Smooth muscle cell (in vitro differentiated cells): ENCODE measurements at regions not wholly inside any gene's neighbourhood (a gene's known extent, or its start where the extent isn't known, plus 50 kb on each side); places are given as distances from the start of the nearest gene placed in this dataset.

Experiments used
- DNase-seq: peaks from one replicate; lab custom pipeline; 2025; ENCODE audit not compliant: unreplicated experiment; lab: John Stamatoyannopoulos, UW
- H2AFZ ChIP-seq: fragments of 200-600 bp; sonication (generic); 2 replicates; pipeline ENCODE4 v1.6.0; 2016; ENCODE audit warnings: antibody characterized with exemption, low read depth, mild to moderate bottlenecking
- H3F3A ChIP-seq: fragments of 200-600 bp; sonication (generic); 2 replicates; pipeline ENCODE4 v1.6.0; 2017; ENCODE audit warnings: antibody characterized with exemption, low read depth
- H3K27ac ChIP-seq: fragments of 200-600 bp; sonication (generic); 2 replicates; pipeline ENCODE4 v1.5.1; 2016; ENCODE audit warnings: low read depth, mild to moderate bottlenecking
- H3K27me3 ChIP-seq: fragments of 200-600 bp; sonication (generic); 2 replicates; pipeline ENCODE4 v1.6.1; 2016; ENCODE audit warnings: low read depth, mild to moderate bottlenecking
- H3K36me3 ChIP-seq: fragments of 200-600 bp; sonication (generic); 2 replicates; pipeline ENCODE4 v1.5.1; 2016; ENCODE audit warnings: low read depth
- H3K4me1 ChIP-seq: fragments of 200-600 bp; sonication (generic); 2 replicates; pipeline ENCODE4 v1.5.1; 2016; ENCODE audit warnings: low read depth
- H3K4me2 ChIP-seq: fragments of 200-600 bp; sonication (generic); 2 replicates; pipeline ENCODE4 v1.6.0; 2016; ENCODE audit warnings: mild to moderate bottlenecking
- H3K4me3 ChIP-seq: fragments of 200-600 bp; sonication (generic); 2 replicates; pipeline ENCODE4 v1.5.1; 2016; ENCODE audit warnings: mild to moderate bottlenecking
- H3K79me2 ChIP-seq: fragments of 200-600 bp; sonication (generic); 2 replicates; pipeline ENCODE4 v1.6.0; 2016; ENCODE audit warnings: low read depth, mild to moderate bottlenecking
- H3K9ac ChIP-seq: fragments of 200-600 bp; sonication (generic); 2 replicates; pipeline ENCODE4 v1.6.0; 2016; ENCODE audit warnings: low read depth
- H3K9me3 ChIP-seq: fragments of 200-600 bp; sonication (generic); replicated peaks from 2 replicates; pipeline ENCODE4 v1.5.1; 2016; ENCODE audit warnings: low read depth
- H4K20me1 ChIP-seq: fragments of 200-600 bp; sonication (generic); 2 replicates; pipeline ENCODE4 v1.6.0; 2016; ENCODE audit warnings: low read depth
- CTCF ChIP-seq: fragments of 200-600 bp; sonication (generic); IDR thresholded peaks from 2 replicates; pipeline ENCODE4 v1.5.1; 2017; ENCODE audit warnings: borderline replicate concordance, mild to moderate bottlenecking, antibody characterized with exemption; ENCODE audit not compliant: insufficient read depth, poor library complexity, severe bottlenecking
- whole genome bisulfite sequencing: methylation state at CpG from one replicate; pipeline ENCODE4 v1.1.7; 2016; ENCODE audit warnings: low lambda C conversion rate; 5-methylcytosine and 5-hydroxymethylcytosine counted together

GRCh38 chr1:235925016-235925415, 58.3 kb upstream of the LYST start:
- Histone ChIP-seq H3K9me3 (no peaks in the 10 kb centered on the region), H4K20me1 (no peaks in the 10 kb centered on the region), H3K4me2 (no peak overlapping the region), H3F3A (peaks cover 6% of the 10 kb centered on the region), H3K27me3 (no peaks in the 10 kb centered on the region), H3K79me2 (no peaks in the 10 kb centered on the region), H2AFZ (no peak overlapping the region), H3K4me3 (no peak overlapping the region), H3K27ac (no peak overlapping the region), H3K36me3 (no peaks in the 10 kb centered on the region), H3K4me1 (peaks cover 21% of the 10 kb centered on the region), H3K9ac (no peak overlapping the region)
- WGBS, result 83% methylated on average over 5 of the region's 5 CpGs
- no peak for DNase-seq
- no peak for TF ChIP-seq CTCF

DNA sequence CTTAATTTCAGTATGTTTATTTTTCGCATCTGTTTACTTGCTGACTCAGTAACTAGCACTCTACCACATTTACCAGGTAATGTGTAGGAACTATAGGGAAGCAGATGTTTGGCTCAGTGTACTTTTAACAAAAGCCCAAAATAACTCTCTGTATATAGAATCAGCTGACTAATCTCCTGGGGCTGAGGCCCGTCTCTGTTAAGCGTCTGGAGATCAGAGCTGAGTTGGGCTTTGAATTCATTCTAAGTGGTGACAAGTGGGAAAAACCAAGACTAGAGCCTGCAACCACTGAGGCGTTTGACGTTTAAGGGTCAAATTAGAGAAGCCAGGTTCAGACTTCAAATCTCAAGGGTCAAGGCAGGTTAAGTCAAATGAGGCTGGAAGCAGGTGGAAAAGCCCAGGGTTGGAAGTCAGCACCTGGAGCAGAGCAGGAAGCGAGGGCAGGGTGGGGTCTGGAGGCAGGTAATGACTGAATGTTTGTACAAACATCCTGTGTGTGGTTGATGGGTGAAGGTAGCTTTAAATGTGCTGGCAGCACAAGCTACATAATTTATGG, 56.8 kb upstream of the LYST start:
- H3K4me2 ChIP-seq, result peak overlapping the region; percentile 16
- DNase-seq, result no peak
- H3K79me2 ChIP-seq, result no peaks in the 10 kb centered on the region
- 29% methylated on average over 6 of the region's 6 CpGs for WGBS
- H2AFZ ChIP-seq, result no peak overlapping the region
- H3K27ac ChIP-seq, result peak overlapping the region; percentile 50
- no peak overlapping the region for H3K4me3 ChIP-seq
- H3K9ac ChIP-seq, result no peak overlapping the region
- H4K20me1 ChIP-seq, result no peaks in the 10 kb centered on the region
- no peak for TF ChIP-seq CTCF
- no peaks in the 10 kb centered on the region for H3K27me3 ChIP-seq
- peaks cover 22% of the 10 kb centered on the region for H3K4me1 ChIP-seq
- no peaks in the 10 kb centered on the region for H3K36me3 ChIP-seq
- H3K9me3 ChIP-seq, result no peaks in the 10 kb centered on the region
- H3F3A ChIP-seq, result peaks cover 8% of the 10 kb centered on the region

GRCh38 chr1:235920596-235921375, 54.1 kb upstream of the LYST start:
- H2AFZ ChIP-seq, result peak overlapping the region; percentile 75
- no peaks in the 10 kb centered on the region for H3K27me3 ChIP-seq
- H3K36me3 ChIP-seq, result no peaks in the 10 kb centered on the region
- H3K27ac ChIP-seq, result peak overlapping the region; percentile 96
- peaks cover 22% of the 10 kb centered on the region for H3F3A ChIP-seq
- H3K79me2 ChIP-seq, result no peaks in the 10 kb centered on the region
- 37% methylated on average over 12 of the region's 12 CpGs for WGBS
- peak overlapping the region; percentile 21 for H3K9ac ChIP-seq
- H3K4me2 ChIP-seq, result peak overlapping the region; percentile 27
- H3K9me3 ChIP-seq, result no peaks in the 10 kb centered on the region
- H4K20me1 ChIP-seq, result no peaks in the 10 kb centered on the region
- peaks cover 28% of the 10 kb centered on the region for H3K4me1 ChIP-seq
- H3K4me3 ChIP-seq, result no peak overlapping the region
- no peak for DNase-seq
- TF ChIP-seq CTCF, result no peak
